ENCODE measurements at regions not wholly inside any gene's neighbourhood (a gene's known extent, or its start where the extent isn't known, plus 50 kb on each side); places are given as distances from the start of the nearest gene placed in this dataset.

DNA sequence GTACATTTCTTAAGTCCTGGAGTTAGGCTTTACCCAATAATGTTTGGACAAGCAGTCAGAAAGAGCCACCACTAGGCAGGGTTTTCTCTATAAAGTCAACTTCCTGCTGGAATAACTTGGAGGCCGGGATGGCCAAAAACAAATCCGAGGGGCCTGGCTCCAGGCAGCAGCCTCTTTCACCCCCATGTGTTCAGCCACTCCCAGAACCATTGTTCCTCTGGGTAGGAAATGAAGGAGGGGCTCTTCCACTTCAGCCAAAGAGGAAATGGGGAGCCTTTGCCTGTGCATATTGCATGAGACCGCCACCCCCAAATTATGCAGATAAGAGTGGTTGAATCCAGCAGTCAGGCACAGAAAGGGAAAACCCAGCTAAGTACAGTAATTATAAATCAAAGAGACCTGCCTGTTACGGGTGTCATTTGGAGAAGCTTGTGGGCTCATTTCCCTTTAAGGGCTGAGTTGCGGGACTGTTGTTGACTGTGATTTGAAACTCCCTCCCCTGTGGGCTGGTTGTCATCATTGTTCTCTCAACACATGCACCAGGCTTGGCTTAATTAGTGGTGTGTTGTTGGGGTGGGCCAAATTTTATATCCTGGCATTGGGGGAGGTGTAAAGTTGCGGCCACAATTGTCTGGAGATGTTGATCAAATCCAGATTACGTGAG, 212.8 kb upstream of the SOX11 start:
- TF ChIP-seq, protein P1, sequence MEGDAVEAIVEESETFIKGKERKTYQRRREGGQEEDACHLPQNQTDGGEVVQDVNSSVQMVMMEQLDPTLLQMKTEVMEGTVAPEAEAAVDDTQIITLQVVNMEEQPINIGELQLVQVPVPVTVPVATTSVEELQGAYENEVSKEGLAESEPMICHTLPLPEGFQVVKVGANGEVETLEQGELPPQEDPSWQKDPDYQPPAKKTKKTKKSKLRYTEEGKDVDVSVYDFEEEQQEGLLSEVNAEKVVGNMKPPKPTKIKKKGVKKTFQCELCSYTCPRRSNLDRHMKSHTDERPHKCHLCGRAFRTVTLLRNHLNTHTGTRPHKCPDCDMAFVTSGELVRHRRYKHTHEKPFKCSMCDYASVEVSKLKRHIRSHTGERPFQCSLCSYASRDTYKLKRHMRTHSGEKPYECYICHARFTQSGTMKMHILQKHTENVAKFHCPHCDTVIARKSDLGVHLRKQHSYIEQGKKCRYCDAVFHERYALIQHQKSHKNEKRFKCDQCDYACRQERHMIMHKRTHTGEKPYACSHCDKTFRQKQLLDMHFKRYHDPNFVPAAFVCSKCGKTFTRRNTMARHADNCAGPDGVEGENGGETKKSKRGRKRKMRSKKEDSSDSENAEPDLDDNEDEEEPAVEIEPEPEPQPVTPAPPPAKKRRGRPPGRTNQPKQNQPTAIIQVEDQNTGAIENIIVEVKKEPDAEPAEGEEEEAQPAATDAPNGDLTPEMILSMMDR (IDR thresholded peaks at IDR 0.05; ENCODE audit: control insufficient read depth, insufficient read depth, low read depth, low read length, missing control alignments), result no peak
- no peak for DNase-seq (ENCODE audit: low read depth)
- H3K4me3 ChIP-seq (ENCODE audit: control insufficient read depth, low read depth, low read length), result no peak overlapping the region

DNA sequence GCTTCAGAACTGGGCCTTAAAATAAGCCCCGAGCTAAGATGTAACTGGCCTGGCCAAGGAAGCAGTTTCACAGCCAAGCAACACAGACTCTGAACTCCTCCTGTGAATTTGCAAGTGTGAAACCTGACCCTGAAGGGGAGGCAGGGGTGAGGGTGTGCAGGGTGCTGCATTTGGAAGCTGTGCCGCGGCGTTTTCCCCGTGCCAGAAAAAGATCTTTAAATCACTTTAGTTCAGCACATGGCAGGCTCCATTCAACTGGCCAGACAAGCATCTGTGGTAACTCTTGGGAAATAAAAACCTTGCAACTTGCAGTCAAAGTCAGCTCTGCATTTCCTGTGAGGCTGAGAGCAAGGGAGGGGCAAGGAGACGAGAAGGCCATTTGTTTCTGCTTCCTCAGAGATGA, 209.3 kb upstream of the SOX11 start:
- TF ChIP-seq, protein P1 (IDR thresholded peaks at IDR 0.05; ENCODE audit: control insufficient read depth, insufficient read depth, low read depth, low read length, missing control alignments), result no peak
- DNase-seq (ENCODE audit: low read depth), result no peak
- H3K4me3 ChIP-seq (ENCODE audit: control insufficient read depth, low read depth, low read length), result no peak overlapping the region

DNA sequence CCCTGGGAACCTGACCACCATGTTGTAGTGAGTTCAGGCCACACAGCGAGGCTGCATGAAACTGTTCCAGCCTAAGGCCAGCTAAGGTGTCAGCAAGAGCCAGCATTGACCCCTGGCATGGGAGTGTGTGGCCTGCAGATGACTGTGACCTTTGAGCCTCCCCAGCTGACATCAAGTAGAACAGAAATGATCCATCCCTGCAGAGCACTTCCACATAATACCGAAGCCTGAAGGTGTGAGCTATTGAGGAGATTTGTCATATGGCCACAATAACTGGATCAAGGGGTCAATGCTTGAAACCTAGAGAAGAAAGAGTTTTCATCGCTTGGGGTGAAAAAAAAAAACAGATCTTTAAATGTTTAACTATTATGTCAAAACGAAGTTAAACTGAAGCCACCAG, 207.3 kb upstream of the SOX11 start:
- DNase-seq (ENCODE audit: low read depth), result no peak
- H3K4me3 ChIP-seq (ENCODE audit: control insufficient read depth, low read depth, low read length), result no peak overlapping the region
- TF ChIP-seq, protein P1 (IDR thresholded peaks at IDR 0.05; ENCODE audit: control insufficient read depth, insufficient read depth, low read depth, low read length, missing control alignments), result no peak

DNA sequence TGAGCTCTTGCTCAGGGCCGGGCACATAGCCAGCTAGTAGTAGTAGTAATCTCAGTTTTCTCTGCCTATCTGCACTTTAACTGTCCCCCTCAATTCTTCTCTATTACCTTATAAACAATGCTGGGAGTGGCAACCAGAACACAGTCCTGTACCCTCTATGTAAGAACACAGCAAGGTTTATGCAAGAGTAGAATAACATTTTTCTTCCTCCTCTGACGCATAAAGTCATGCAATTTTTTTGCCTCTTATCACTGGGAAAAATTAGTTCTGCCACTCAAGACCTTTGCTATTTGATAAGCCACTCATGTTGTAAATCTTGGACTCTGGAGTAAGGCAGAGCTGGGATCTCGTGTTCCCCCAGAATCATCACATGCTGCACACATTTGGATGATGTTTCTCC, 200.7 kb upstream of the SOX11 start:
- no peak for DNase-seq (ENCODE audit: low read depth)
- TF ChIP-seq, protein P1 (IDR thresholded peaks at IDR 0.05; ENCODE audit: control insufficient read depth, insufficient read depth, low read depth, low read length, missing control alignments), result no peak

DNA sequence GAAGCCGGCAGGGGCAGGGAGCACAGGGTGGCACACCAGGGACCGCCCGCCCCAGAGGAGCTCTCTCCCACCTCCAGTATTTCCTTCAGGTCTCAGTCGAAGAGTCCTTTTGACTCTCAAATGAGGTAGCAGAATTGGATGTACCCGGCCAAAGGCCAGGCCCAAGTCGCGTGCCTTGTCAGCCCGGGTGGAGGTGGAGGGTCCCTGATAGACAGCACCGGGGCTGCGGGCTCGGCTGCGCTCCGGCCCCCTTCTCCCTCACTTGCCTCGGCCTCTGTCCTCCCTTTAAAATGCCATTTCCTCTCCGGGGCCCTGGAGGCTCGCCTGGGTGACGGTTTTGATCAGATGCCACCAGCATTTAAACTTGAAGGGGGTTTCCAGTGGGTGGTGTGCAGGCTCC, 198.9 kb upstream of the SOX11 start:
- DNase-seq (ENCODE audit: low read depth), result no peak
- TF ChIP-seq, protein P1 (IDR thresholded peaks at IDR 0.05; ENCODE audit: control insufficient read depth, insufficient read depth, low read depth, low read length, missing control alignments), result no peak
- no peak overlapping the region for H3K4me3 ChIP-seq (ENCODE audit: control insufficient read depth, low read depth, low read length)

More for the DNA sequence above, 200.7 kb upstream of the SOX11 start:
- H3K4me3 ChIP-seq (ENCODE audit: control insufficient read depth, low read depth, low read length), result no peak overlapping the region

DNA sequence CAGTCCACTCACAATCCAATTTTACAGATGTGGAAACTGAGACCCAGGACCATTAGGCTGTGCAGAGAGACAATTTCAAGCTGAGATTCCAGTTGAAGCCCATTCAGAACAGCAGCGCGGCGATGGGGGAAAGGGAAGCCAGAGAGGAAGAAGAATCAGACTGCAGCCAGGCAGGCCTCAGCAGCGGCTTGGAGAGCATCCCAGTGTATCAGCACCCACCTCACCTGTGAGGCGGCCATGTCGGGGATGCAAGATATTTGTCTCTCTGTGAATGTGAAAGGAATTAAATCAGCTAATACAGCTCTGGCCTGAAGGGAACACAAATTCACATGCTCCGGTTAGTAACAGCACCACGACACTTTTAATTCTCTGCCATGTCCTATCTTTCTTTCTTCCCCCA, 198.0 kb upstream of the SOX11 start:
- TF ChIP-seq, protein P1 (IDR thresholded peaks at IDR 0.05; ENCODE audit: control insufficient read depth, insufficient read depth, low read depth, low read length, missing control alignments), result no peak
- no peak overlapping the region for H3K4me3 ChIP-seq (ENCODE audit: control insufficient read depth, low read depth, low read length)

More for the DNA sequence above, 198.0 kb upstream of the SOX11 start:
- DNase-seq (ENCODE audit: low read depth), result no peak
